ENCODE measurements at regions not wholly inside any gene's neighbourhood (a gene's known extent, or its start where the extent isn't known, plus 50 kb on each side); places are given as distances from the start of the nearest gene placed in this dataset.

- TF ChIP-seq, protein P1, sequence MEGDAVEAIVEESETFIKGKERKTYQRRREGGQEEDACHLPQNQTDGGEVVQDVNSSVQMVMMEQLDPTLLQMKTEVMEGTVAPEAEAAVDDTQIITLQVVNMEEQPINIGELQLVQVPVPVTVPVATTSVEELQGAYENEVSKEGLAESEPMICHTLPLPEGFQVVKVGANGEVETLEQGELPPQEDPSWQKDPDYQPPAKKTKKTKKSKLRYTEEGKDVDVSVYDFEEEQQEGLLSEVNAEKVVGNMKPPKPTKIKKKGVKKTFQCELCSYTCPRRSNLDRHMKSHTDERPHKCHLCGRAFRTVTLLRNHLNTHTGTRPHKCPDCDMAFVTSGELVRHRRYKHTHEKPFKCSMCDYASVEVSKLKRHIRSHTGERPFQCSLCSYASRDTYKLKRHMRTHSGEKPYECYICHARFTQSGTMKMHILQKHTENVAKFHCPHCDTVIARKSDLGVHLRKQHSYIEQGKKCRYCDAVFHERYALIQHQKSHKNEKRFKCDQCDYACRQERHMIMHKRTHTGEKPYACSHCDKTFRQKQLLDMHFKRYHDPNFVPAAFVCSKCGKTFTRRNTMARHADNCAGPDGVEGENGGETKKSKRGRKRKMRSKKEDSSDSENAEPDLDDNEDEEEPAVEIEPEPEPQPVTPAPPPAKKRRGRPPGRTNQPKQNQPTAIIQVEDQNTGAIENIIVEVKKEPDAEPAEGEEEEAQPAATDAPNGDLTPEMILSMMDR (IDR thresholded peaks at IDR 0.05): no peak
- no peak for TF ChIP-seq POLR2A (IDR thresholded peaks at IDR 0.05)
Observed at GRCh38 chr6:103210686-103211085, 1649.0 kb downstream of the HACE1 start.
